ENCODE measurements at regions not wholly inside any gene's neighbourhood (a gene's known extent, or its start where the extent isn't known, plus 50 kb on each side); places are given as distances from the start of the nearest gene placed in this dataset.

DNA sequence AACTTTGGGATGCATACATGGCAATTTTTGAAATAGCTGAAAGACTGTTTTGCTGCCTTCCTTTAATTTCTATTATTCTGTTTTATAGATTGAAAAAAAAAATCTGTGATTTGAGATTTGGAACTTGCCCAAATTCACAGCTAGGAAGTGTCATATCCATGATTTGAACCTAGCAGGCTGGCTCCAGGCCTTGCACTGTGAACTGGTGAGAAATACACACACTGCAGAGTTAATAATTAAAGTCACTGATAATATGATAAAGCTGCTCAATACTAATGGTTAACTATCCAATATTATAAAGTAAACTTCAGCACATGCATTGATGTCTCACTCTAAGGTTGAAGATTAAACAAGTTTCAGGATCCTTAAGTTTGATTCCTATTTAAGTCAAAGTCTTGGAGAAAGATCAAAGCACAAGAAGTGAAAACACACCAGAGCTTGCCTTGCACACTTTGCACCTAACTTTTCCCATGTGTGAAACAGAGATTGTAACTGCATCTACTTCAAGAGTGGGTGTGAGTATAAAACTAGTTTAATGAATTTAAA lies 150.6 kb upstream of the CCDC179 start:
- Mint-ChIP-seq H3K4me3 (no peak overlapping the region), H3K4me1 (no peaks in the 10 kb centered on the region), H3K9me3 (peaks cover 8 to 32% (median 11%) of the 10 kb centered on the region in 5 donors), H3K27ac (no peak overlapping the region), H3K27me3 (no peaks in the 10 kb centered on the region), H3K36me3 (peaks cover 0 to 5% (median 0%) of the 10 kb centered on the region in 3 donors)
- no peak for DNase-seq
- CTCF ChIA-PET: interaction anchor here (1.0 kb wide), 1 partner anchor 11 kb away, joined by 3 read pairs; no protein-coding TSS in a partner anchor
- H3K36me3 ChIP-seq (ENCODE audit: insufficient read depth, low read length): no peaks in the 10 kb centered on the region
- POLR2A ChIA-PET: no interaction called here
- H3K4me1 ChIP-seq (ENCODE audit: insufficient read depth, low read length): no peaks in the 10 kb centered on the region
- H3K27me3 ChIP-seq (ENCODE audit: insufficient read depth, low read length, poor library complexity, severe bottlenecking): no peaks in the 10 kb centered on the region
- no peak overlapping the region for H3K4me3 ChIP-seq (ENCODE audit: low read length)
- no peak overlapping the region for H3K27ac ChIP-seq (ENCODE audit: low read depth, low read length)
- H3K9me3 ChIP-seq (ENCODE audit: low read length): no peaks in the 10 kb centered on the region

DNA sequence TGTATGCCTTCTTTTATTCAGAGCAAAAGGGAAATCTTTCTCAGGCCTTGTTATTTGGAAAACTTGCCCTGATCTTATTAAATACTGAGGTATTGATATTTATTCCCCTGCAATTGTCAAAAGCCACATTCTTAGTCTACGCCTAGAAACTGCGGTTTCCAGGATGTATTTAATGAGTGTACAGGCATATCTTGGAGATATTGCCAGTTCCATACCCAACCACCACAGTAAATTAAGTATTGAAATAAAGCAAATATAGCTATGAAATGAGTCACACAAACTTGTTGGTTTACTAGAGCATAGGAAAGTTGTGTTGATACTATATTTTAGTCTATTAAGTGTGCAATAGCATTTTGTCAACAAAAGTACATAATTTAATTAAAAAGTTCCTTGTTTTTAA lies 152.7 kb upstream of the CCDC179 start:
- POLR2A ChIA-PET: no interaction called here
- Histone ChIP-seq H3K27me3 (ENCODE audit: insufficient read depth, low read length, poor library complexity, severe bottlenecking) (no peaks in the 10 kb centered on the region), H3K27ac (ENCODE audit: low read depth, low read length) (no peak overlapping the region), H3K4me3 (ENCODE audit: low read length) (no peak overlapping the region), H3K4me1 (ENCODE audit: insufficient read depth, low read length) (no peaks in the 10 kb centered on the region), H3K9me3 (ENCODE audit: low read length) (no peaks in the 10 kb centered on the region), H3K36me3 (ENCODE audit: insufficient read depth, low read length) (no peaks in the 10 kb centered on the region)
- CTCF ChIA-PET: no interaction called here
- Mint-ChIP-seq H3K27ac (no peak overlapping the region), H3K9me3 (peaks cover under 1 to 30% (median 9%) of the 10 kb centered on the region in 5 donors), H3K27me3 (no peaks in the 10 kb centered on the region), H3K4me3 (no peak overlapping the region), H3K4me1 (no peaks in the 10 kb centered on the region), H3K36me3 (peaks cover 0 to 5% (median 0%) of the 10 kb centered on the region in 3 donors)
- DNase-seq: no peak

DNA sequence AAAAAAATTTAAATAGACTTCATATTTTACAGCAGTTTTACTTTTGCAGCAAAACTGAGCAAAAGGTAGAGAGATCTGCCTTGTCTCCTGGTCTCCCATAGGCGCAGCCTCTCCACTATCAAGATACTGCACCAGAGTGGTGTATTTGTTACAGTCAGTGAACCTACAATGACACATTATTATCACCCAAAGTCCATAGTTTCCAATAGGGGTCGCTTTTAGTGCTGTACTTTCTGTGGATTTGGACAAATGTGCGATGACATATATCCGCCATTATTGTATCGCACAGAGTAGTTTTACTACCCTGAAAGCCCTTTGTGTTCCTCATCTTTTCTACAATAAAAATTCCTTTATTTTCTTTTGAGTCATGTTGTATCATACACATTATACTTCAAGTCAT lies 153.2 kb upstream of the CCDC179 start:
- DNase-seq: no peak
- H3K36me3 ChIP-seq (ENCODE audit: insufficient read depth, low read length): no peaks in the 10 kb centered on the region
- no peaks in the 10 kb centered on the region for H3K9me3 ChIP-seq (ENCODE audit: low read length)
- no peak overlapping the region for H3K27ac Mint-ChIP-seq
- ChIA-PET CTCF (no interaction called here), POLR2A (no interaction called here)
- H3K4me3 ChIP-seq (ENCODE audit: low read length): no peak overlapping the region
- no peaks in the 10 kb centered on the region for H3K4me1 ChIP-seq (ENCODE audit: insufficient read depth, low read length)
- no peaks in the 10 kb centered on the region for H3K4me1 Mint-ChIP-seq
- H3K36me3 Mint-ChIP-seq: peaks cover 0 to 3% (median 0%) of the 10 kb centered on the region in 3 donors
- H3K4me3 Mint-ChIP-seq: no peak overlapping the region
- no peaks in the 10 kb centered on the region for H3K27me3 Mint-ChIP-seq
- peaks cover 0 to 26% (median 7%) of the 10 kb centered on the region in 5 donors for H3K9me3 Mint-ChIP-seq
- no peaks in the 10 kb centered on the region for H3K27me3 ChIP-seq (ENCODE audit: insufficient read depth, low read length, poor library complexity, severe bottlenecking)
- H3K27ac ChIP-seq (ENCODE audit: low read depth, low read length): no peak overlapping the region

DNA sequence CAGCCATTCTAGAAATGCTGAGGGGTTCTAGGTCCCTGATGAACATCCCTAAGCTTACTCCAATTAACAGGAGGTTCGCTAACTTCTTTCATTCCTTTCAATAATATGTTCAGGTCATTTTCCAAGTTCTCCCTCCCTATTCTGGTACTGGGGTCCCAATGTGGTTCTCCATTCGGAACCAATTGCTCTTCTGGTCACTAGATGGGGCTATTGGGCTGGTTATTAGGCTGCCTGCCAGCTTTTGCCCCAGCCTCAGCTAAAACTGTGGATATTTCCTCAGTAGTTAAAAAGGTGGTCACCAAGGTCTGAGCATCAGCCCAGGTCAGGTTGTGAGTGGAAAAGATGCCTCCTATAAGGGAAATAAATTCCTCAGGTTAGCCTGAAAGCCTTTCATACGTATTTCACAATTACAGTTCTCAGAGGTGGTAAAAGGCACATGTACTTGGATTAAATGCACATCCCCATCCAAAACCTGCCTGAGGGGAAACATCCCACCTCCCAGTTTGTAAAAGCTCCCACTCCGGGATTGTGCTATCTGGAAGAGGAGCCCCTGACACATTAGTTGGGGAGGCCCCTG lies 161.1 kb upstream of the CCDC179 start:
- H3K4me3 ChIP-seq (ENCODE audit: low read length): no peak overlapping the region
- ChIA-PET CTCF (interaction anchor here (0.9 kb wide), 1 partner anchor 11 kb away, joined by 3 read pairs; no protein-coding TSS in a partner anchor), POLR2A (no interaction called here)
- Mint-ChIP-seq H3K4me3 (no peak overlapping the region), H3K27ac (no peak overlapping the region), H3K9me3 (peaks cover 3 to 15% (median 4%) of the 10 kb centered on the region in 5 donors), H3K4me1 (no peaks in the 10 kb centered on the region), H3K27me3 (peaks cover 0 to 1% of the 10 kb centered on the region in 2 donors), H3K36me3 (no peaks in the 10 kb centered on the region)
- DNase-seq: no peak
- no peaks in the 10 kb centered on the region for H3K4me1 ChIP-seq (ENCODE audit: insufficient read depth, low read length)
- H3K36me3 ChIP-seq (ENCODE audit: insufficient read depth, low read length): no peaks in the 10 kb centered on the region
- H3K27me3 ChIP-seq (ENCODE audit: insufficient read depth, low read length, poor library complexity, severe bottlenecking): no peaks in the 10 kb centered on the region
- H3K27ac ChIP-seq (ENCODE audit: low read depth, low read length): no peak overlapping the region
- H3K9me3 ChIP-seq (ENCODE audit: low read length): no peaks in the 10 kb centered on the region

DNA sequence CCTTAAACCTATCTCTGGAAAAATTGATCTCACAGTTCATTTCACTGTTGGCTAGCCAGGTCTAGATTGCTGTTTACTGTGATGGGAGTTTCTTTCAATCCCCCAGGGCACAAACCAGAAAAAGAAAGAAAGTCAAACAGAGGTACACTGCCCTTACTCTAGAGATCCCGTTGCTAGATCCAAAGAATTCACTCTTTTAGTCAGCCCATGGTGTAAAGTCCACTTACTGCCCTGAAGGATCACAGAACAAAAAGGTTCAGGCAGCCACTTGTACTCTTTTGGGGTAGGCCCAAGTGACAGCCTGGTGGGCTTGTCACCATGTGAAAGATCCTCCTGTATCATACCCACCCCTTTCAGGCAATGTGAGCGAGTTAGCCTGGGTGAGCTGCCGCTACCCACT lies 162.6 kb upstream of the CCDC179 start:
- no peaks in the 10 kb centered on the region for H3K36me3 Mint-ChIP-seq
- Histone ChIP-seq H3K4me3 (ENCODE audit: low read length) (no peak overlapping the region), H3K27me3 (ENCODE audit: insufficient read depth, low read length, poor library complexity, severe bottlenecking) (no peaks in the 10 kb centered on the region), H3K4me1 (ENCODE audit: insufficient read depth, low read length) (no peaks in the 10 kb centered on the region), H3K27ac (ENCODE audit: low read depth, low read length) (no peak overlapping the region), H3K9me3 (ENCODE audit: low read length) (no peaks in the 10 kb centered on the region), H3K36me3 (ENCODE audit: insufficient read depth, low read length) (no peaks in the 10 kb centered on the region)
- peaks cover 0 to 1% of the 10 kb centered on the region in 2 donors for H3K27me3 Mint-ChIP-seq
- no peak overlapping the region for H3K4me3 Mint-ChIP-seq
- CTCF ChIA-PET: no interaction called here
- no peaks in the 10 kb centered on the region for H3K4me1 Mint-ChIP-seq
- POLR2A ChIA-PET: no interaction called here
- DNase-seq: no peak
- H3K9me3 Mint-ChIP-seq: peaks cover 0 to 7% (median 4%) of the 10 kb centered on the region in 5 donors
- H3K27ac Mint-ChIP-seq: no peak overlapping the region

DNA sequence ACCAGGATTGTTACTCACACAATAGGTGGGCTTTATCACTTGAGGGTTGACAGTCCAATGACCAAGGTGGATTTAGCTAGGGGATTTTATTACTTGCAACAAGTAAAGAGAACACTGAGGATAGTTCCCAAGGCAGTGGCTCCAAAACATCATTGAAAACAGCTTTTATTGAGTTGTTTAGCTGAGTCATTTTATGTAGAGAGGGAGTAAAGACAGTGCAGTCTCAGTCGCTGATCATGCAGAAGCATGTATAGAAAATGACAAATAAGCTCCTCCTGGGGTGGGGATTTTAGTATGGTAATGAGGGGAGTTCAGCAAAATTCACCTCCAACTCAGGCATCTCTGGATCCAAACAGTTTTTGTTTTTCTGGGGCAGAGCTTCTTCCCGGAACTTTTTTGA lies 163.0 kb upstream of the CCDC179 start:
- peaks cover 0 to 1% of the 10 kb centered on the region in 2 donors for H3K27me3 Mint-ChIP-seq
- Histone ChIP-seq H3K4me3 (ENCODE audit: low read length) (no peak overlapping the region), H3K27ac (ENCODE audit: low read depth, low read length) (no peak overlapping the region), H3K27me3 (ENCODE audit: insufficient read depth, low read length, poor library complexity, severe bottlenecking) (no peaks in the 10 kb centered on the region), H3K36me3 (ENCODE audit: insufficient read depth, low read length) (no peaks in the 10 kb centered on the region), H3K9me3 (ENCODE audit: low read length) (no peaks in the 10 kb centered on the region), H3K4me1 (ENCODE audit: insufficient read depth, low read length) (no peaks in the 10 kb centered on the region)
- H3K4me1 Mint-ChIP-seq: no peaks in the 10 kb centered on the region
- no peak overlapping the region for H3K4me3 Mint-ChIP-seq
- H3K27ac Mint-ChIP-seq: no peak overlapping the region
- no peaks in the 10 kb centered on the region for H3K36me3 Mint-ChIP-seq
- CTCF ChIA-PET: no interaction called here
- POLR2A ChIA-PET: no interaction called here
- H3K9me3 Mint-ChIP-seq: peaks cover 0 to 6% (median 5%) of the 10 kb centered on the region in 5 donors
- DNase-seq: no peak

DNA sequence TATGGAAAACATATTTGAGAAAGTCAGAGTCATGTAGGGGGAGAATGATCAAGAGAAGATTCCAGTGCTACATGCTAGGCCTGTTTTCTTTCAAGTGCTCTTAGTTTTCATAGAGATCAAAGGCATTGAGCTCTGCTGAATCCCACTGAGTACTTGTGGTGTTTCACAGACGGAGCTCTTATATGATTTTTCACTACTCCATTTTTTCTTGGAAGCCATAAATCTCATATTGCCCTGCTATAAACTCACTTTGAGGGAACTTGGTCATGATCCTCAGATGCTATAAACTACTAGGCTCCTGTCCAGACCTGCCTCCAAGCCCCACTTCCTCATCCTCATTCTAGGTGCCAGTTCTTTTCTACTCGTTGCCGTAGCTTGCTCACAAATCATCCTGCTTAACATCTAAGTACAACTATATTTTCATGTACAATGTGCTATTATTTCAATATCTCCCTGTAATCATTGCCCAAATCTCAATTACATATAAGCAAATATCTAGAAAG lies 180.8 kb upstream of the CCDC179 start:
- Histone ChIP-seq H3K4me3 (ENCODE audit: low read length) (no peak overlapping the region), H3K27me3 (ENCODE audit: insufficient read depth, low read length, poor library complexity, severe bottlenecking) (no peaks in the 10 kb centered on the region), H3K36me3 (ENCODE audit: insufficient read depth, low read length) (no peaks in the 10 kb centered on the region), H3K27ac (ENCODE audit: low read depth, low read length) (no peak overlapping the region), H3K4me1 (ENCODE audit: insufficient read depth, low read length) (no peaks in the 10 kb centered on the region), H3K9me3 (ENCODE audit: low read length) (no peaks in the 10 kb centered on the region)
- Mint-ChIP-seq H3K36me3 (no peaks in the 10 kb centered on the region), H3K27ac (no peak overlapping the region), H3K9me3 (peaks cover 13 to 30% (median 19%) of the 10 kb centered on the region in 5 donors), H3K4me3 (no peak overlapping the region), H3K27me3 (no peaks in the 10 kb centered on the region), H3K4me1 (no peaks in the 10 kb centered on the region)
- no peak for DNase-seq
- ChIA-PET POLR2A (no interaction called here), CTCF (no interaction called here)

DNA sequence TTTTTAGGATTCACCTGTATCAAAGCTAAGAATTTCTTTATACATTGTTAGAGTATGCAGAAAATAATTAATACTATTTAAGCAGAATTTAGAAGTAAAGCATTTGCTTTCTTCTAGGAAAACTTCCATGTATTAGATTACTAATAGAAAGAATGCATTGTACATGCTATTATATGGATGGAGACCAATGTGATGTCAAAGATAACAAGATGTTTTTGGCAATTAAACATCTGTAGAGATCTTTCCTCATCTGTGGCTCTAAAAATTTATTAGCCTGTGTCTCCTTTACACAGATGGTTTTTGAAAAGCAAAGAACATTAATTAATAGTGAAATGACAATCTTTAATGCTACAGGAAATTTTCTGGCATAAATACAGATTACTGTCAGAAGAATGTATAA lies 198.4 kb upstream of the CCDC179 start:
- Histone ChIP-seq H3K36me3 (ENCODE audit: insufficient read depth, low read length) (no peaks in the 10 kb centered on the region), H3K4me3 (ENCODE audit: low read length) (no peak overlapping the region), H3K9me3 (ENCODE audit: low read length) (no peaks in the 10 kb centered on the region), H3K27ac (ENCODE audit: low read depth, low read length) (no peak overlapping the region), H3K4me1 (ENCODE audit: insufficient read depth, low read length) (no peaks in the 10 kb centered on the region), H3K27me3 (ENCODE audit: insufficient read depth, low read length, poor library complexity, severe bottlenecking) (no peaks in the 10 kb centered on the region)
- CTCF ChIA-PET: no interaction called here
- Mint-ChIP-seq H3K9me3 (peaks cover 3 to 14% (median 8%) of the 10 kb centered on the region in 5 donors), H3K4me3 (no peak overlapping the region), H3K27ac (no peak overlapping the region), H3K27me3 (no peaks in the 10 kb centered on the region), H3K36me3 (no peaks in the 10 kb centered on the region), H3K4me1 (no peaks in the 10 kb centered on the region)
- DNase-seq: no peak
- POLR2A ChIA-PET: no interaction called here
